ENCODE measurements at regions not wholly inside any gene's neighbourhood (a gene's known extent, or its start where the extent isn't known, plus 50 kb on each side); places are given as distances from the start of the nearest gene placed in this dataset.
"Not testable (repeated sequence)": the region's sequence is repeated elsewhere in the genome, so short reads cannot be mapped to it uniquely, and the experiment has no call there.

DNA sequence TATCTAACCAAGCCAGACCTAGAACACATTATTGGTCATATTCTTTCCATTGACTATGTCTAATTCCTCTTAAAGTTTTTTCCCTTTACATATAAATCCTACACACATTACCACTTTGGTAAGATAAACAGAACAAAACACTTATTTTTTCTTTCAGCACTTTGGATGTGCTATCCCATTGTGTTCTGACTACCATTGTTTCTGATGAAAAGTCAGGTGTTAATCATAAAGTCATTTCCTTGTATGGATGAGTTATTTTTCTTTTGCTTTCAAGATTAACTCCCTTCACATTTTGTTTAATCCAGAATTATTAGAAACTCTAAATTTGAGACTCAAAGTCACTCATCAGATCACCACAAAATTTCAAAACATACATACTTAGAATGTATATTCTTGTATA lies 504.4 kb upstream of the ZNF337 start:
- BruUV-seq (replicated peaks); H4K20me1 ChIP-seq (replicated peaks; ENCODE audit: control insufficient read depth, extremely low read depth, insufficient read depth, low read length); H3K9ac ChIP-seq (replicated peaks; ENCODE audit: extremely low read depth, insufficient read depth, low read length); dilution Hi-C loops (cut with MboI; ENCODE audit: extremely low pct_ligation_motif_present, low sequenced_read_pairs); H3K4me1 ChIP-seq (ENCODE audit: control insufficient read depth, extremely low read depth, insufficient read depth, low read length); H3K4me3 ChIP-seq (replicated peaks in 1 of 3; ENCODE audit: insufficient read depth in 1 of 3, low read depth in 1 of 3, low read length in 3 of 3); H3K79me2 ChIP-seq (ENCODE audit: control insufficient read depth, insufficient read depth, low read length); H3K9me3 ChIP-seq (replicated peaks; ENCODE audit: control insufficient read depth, insufficient read depth, low read length); POLR2A ChIA-PET; DNase-seq (ENCODE audit: low read depth, low spot score); H3K27ac ChIP-seq (ENCODE audit: insufficient read depth, low read depth, low read length); H3K9me1 ChIP-seq (replicated peaks; ENCODE audit: control insufficient read depth, extremely low read depth, insufficient read depth, low read length); H3K4me2 ChIP-seq (ENCODE audit: insufficient read depth, low read length); H2AFZ ChIP-seq (ENCODE audit: low read depth, low read length); CTCF ChIA-PET; H3K27me3 ChIP-seq (ENCODE audit: control insufficient read depth in 2 of 2, insufficient read depth in 2 of 2, low read length in 2 of 2); intact Hi-C loops (cut with micrococcal nuclease); FAIRE-seq; H3K36me3 ChIP-seq (ENCODE audit: control insufficient read depth in 2 of 2, extremely low read depth in 1 of 2, insufficient read depth in 2 of 2, low read length in 2 of 2): not testable (repeated sequence)

DNA sequence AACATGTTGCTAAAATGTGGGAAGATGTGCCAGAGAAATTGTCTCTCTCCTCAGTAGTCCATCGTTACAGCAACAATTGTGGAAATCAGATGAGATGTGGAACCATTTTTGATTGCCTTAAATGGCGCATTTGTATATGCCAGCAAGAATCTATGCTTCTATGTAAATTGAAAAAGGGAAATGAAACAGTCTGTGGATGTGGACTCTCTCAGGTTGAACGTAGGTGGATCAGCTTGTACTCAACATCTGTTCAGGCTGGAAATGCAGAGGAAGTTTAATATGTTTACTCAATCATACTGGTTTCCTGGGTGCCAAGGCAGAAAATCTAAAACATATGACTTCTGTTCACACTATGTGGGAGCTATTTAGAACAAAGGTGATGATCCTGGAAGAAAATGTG lies 490.7 kb upstream of the ZNF337 start:
- H3K4me1 ChIP-seq (ENCODE audit: control insufficient read depth, extremely low read depth, insufficient read depth, low read length); H3K9ac ChIP-seq (replicated peaks; ENCODE audit: extremely low read depth, insufficient read depth, low read length); H3K79me2 ChIP-seq (ENCODE audit: control insufficient read depth, insufficient read depth, low read length); DNase-seq (ENCODE audit: low read depth, low spot score); H3K4me3 ChIP-seq (replicated peaks in 1 of 3; ENCODE audit: insufficient read depth in 1 of 3, low read depth in 1 of 3, low read length in 3 of 3); H3K9me1 ChIP-seq (replicated peaks; ENCODE audit: control insufficient read depth, extremely low read depth, insufficient read depth, low read length); intact Hi-C loops (cut with micrococcal nuclease); H3K27ac ChIP-seq (ENCODE audit: insufficient read depth, low read depth, low read length); BruUV-seq (replicated peaks); H3K9me3 ChIP-seq (replicated peaks; ENCODE audit: control insufficient read depth, insufficient read depth, low read length); POLR2A ChIA-PET; dilution Hi-C loops (cut with MboI; ENCODE audit: extremely low pct_ligation_motif_present, low sequenced_read_pairs); H2AFZ ChIP-seq (ENCODE audit: low read depth, low read length); CTCF ChIA-PET; FAIRE-seq; H3K36me3 ChIP-seq (ENCODE audit: control insufficient read depth in 2 of 2, extremely low read depth in 1 of 2, insufficient read depth in 2 of 2, low read length in 2 of 2); H3K4me2 ChIP-seq (ENCODE audit: insufficient read depth, low read length); H3K27me3 ChIP-seq (ENCODE audit: control insufficient read depth in 2 of 2, insufficient read depth in 2 of 2, low read length in 2 of 2); H4K20me1 ChIP-seq (replicated peaks; ENCODE audit: control insufficient read depth, extremely low read depth, insufficient read depth, low read length): not testable (repeated sequence)

- FAIRE-seq; intact Hi-C loops (cut with micrococcal nuclease); BruUV-seq (replicated peaks): not testable (repeated sequence)
These were observed 487.1 kb upstream of the ZNF337 start for GRCh38 chr20:26183720-26184119.

GRCh38 chr20:26181364-26181763 lies 484.7 kb upstream of the ZNF337 start:
- intact Hi-C loops (cut with micrococcal nuclease); BruUV-seq (replicated peaks); DNase-seq (ENCODE audit: low read depth, low spot score); H2AFZ ChIP-seq (ENCODE audit: low read depth, low read length); H3K9me3 ChIP-seq (replicated peaks; ENCODE audit: control insufficient read depth, insufficient read depth, low read length); H3K9me1 ChIP-seq (replicated peaks; ENCODE audit: control insufficient read depth, extremely low read depth, insufficient read depth, low read length); H3K27me3 ChIP-seq (ENCODE audit: control insufficient read depth in 2 of 2, insufficient read depth in 2 of 2, low read length in 2 of 2); H3K27ac ChIP-seq (ENCODE audit: insufficient read depth, low read depth, low read length); H3K36me3 ChIP-seq (ENCODE audit: control insufficient read depth in 2 of 2, extremely low read depth in 1 of 2, insufficient read depth in 2 of 2, low read length in 2 of 2); CTCF ChIA-PET; H3K4me1 ChIP-seq (ENCODE audit: control insufficient read depth, extremely low read depth, insufficient read depth, low read length); H3K79me2 ChIP-seq (ENCODE audit: control insufficient read depth, insufficient read depth, low read length); H3K4me3 ChIP-seq (replicated peaks in 1 of 3; ENCODE audit: insufficient read depth in 1 of 3, low read depth in 1 of 3, low read length in 3 of 3); H4K20me1 ChIP-seq (replicated peaks; ENCODE audit: control insufficient read depth, extremely low read depth, insufficient read depth, low read length); dilution Hi-C loops (cut with MboI; ENCODE audit: extremely low pct_ligation_motif_present, low sequenced_read_pairs); H3K4me2 ChIP-seq (ENCODE audit: insufficient read depth, low read length); FAIRE-seq; POLR2A ChIA-PET; H3K9ac ChIP-seq (replicated peaks; ENCODE audit: extremely low read depth, insufficient read depth, low read length): not testable (repeated sequence)

More at GRCh38 chr20:26183720-26184119, 487.1 kb upstream of the ZNF337 start:
- H4K20me1 ChIP-seq (replicated peaks; ENCODE audit: control insufficient read depth, extremely low read depth, insufficient read depth, low read length); H3K27ac ChIP-seq (ENCODE audit: insufficient read depth, low read depth, low read length); H3K9me1 ChIP-seq (replicated peaks; ENCODE audit: control insufficient read depth, extremely low read depth, insufficient read depth, low read length); H2AFZ ChIP-seq (ENCODE audit: low read depth, low read length); H3K36me3 ChIP-seq (ENCODE audit: control insufficient read depth in 2 of 2, extremely low read depth in 1 of 2, insufficient read depth in 2 of 2, low read length in 2 of 2); H3K4me3 ChIP-seq (replicated peaks in 1 of 3; ENCODE audit: insufficient read depth in 1 of 3, low read depth in 1 of 3, low read length in 3 of 3); POLR2A ChIA-PET; H3K27me3 ChIP-seq (ENCODE audit: control insufficient read depth in 2 of 2, insufficient read depth in 2 of 2, low read length in 2 of 2); H3K79me2 ChIP-seq (ENCODE audit: control insufficient read depth, insufficient read depth, low read length); CTCF ChIA-PET; DNase-seq (ENCODE audit: low read depth, low spot score); H3K9me3 ChIP-seq (replicated peaks; ENCODE audit: control insufficient read depth, insufficient read depth, low read length); dilution Hi-C loops (cut with MboI; ENCODE audit: extremely low pct_ligation_motif_present, low sequenced_read_pairs); H3K4me1 ChIP-seq (ENCODE audit: control insufficient read depth, extremely low read depth, insufficient read depth, low read length); H3K9ac ChIP-seq (replicated peaks; ENCODE audit: extremely low read depth, insufficient read depth, low read length); H3K4me2 ChIP-seq (ENCODE audit: insufficient read depth, low read length): not testable (repeated sequence)
